B cell (primary cell): ENCODE measurements at regions not wholly inside any gene's neighbourhood (a gene's known extent, or its start where the extent isn't known, plus 50 kb on each side); places are given as distances from the start of the nearest gene placed in this dataset.

Source experiments
- ATAC-seq: fragments of 200-7000 bp; cut with Tn5 transposase; one replicate; pipeline ENCODE4 v1.10.0; 2021; ENCODE audit warnings: low read depth, mild to moderate bottlenecking, moderate number of reproducible peaks, moderate library complexity
- CTCF ChIA-PET: fragments of 350-600 bp; sonication (Branson Sonifier 250); formaldehyde crosslinking; loops from one replicate; lab custom pipeline; 2021; ENCODE audit warnings: antibody characterized with exemption, inconsistent platforms; lab: Charles Lee
- POLR2A ChIA-PET: fragments of 350-600 bp; sonication (Branson Sonifier 250); formaldehyde crosslinking; loops from one replicate; lab custom pipeline; 2021; ENCODE audit warnings: antibody characterized with exemption; lab: Charles Lee
- DNase-seq: peaks from one replicate; pipeline ENCODE4 v3.0.0; 2013
- H2AFZ ChIP-seq: 2 replicates; pipeline ENCODE4 v1.6.1; 2012; ENCODE audit warnings: mild to moderate bottlenecking, low read depth, low read length; ENCODE audit not compliant: insufficient read depth, poor library complexity, severe bottlenecking
- H3K27ac ChIP-seq, 2 donors: 1 replicate in 1 of 2; 2 replicates in 1 of 2; pipeline ENCODE4 v1.5.1; 2012 to 2013; ENCODE audit warnings: low read length in 2 of 2, mild to moderate bottlenecking in 2 of 2, moderate library complexity in 1 of 2
- H3K27me3 ChIP-seq, 4 experiments: fragments of 200-600 bp in 1 of 4; sonication (generic) in 1 of 4; replicated peaks in 1 of 4; 1 replicate in 2 of 4; 2 replicates in 2 of 4; pipeline versions ENCODE4 v1.6.1 to v1.7.0; 2013 to 2016; ENCODE audit warnings: low read length in 3 of 4, mild to moderate bottlenecking in 2 of 4, mixed read lengths in 1 of 4, moderate library complexity in 1 of 4; ENCODE audit not compliant: insufficient read depth in 4 of 4, control insufficient read depth in 3 of 4; ENCODE audit errors: control extremely low read depth in 1 of 4
- H3K36me3 ChIP-seq, 2 experiments: replicated peaks in 1 of 2; 1 replicate in 1 of 2; 2 replicates in 1 of 2; pipeline versions ENCODE4 v1.6.1 to v1.7.1; 2013; ENCODE audit warnings: low read length in 1 of 2; ENCODE audit not compliant: insufficient read depth in 2 of 2, control insufficient read depth in 1 of 2; ENCODE audit errors: control extremely low read depth in 1 of 2, extremely low read depth in 1 of 2
- H3K4me1 ChIP-seq, 2 donors: fragments of 200-600 bp in 1 of 2; sonication (generic) in 1 of 2; 1 replicate in 1 of 2; 2 replicates in 1 of 2; pipeline versions ENCODE4 v1.5.1 to v1.6.1; 2013 to 2017; ENCODE audit warnings: low read length in 2 of 2; ENCODE audit not compliant: control insufficient read depth in 2 of 2, insufficient read depth in 2 of 2
- H3K4me2 ChIP-seq: replicated peaks from 2 replicates; pipeline ENCODE3; 2012; ENCODE audit warnings: mild to moderate bottlenecking, low read depth, low read length; ENCODE audit not compliant: poor library complexity, severe bottlenecking
- H3K4me3 ChIP-seq, 5 experiments: fragments of 200-600 bp in 1 of 5; sonication (generic) in 1 of 5; 1 replicate in 3 of 5; 2 replicates in 2 of 5; pipeline versions ENCODE4 v1.5.1 to v1.7.0; 2011 to 2016; ENCODE audit warnings: low read length in 4 of 5, mild to moderate bottlenecking in 4 of 5, low read depth in 2 of 5, control low read depth in 1 of 5, moderate library complexity in 1 of 5; ENCODE audit not compliant: insufficient read depth in 1 of 5; ENCODE audit errors: control extremely low read depth in 1 of 5, extremely low read depth in 1 of 5
- H3K79me2 ChIP-seq: fragments of 200-600 bp; sonication (generic); one replicate; pipeline ENCODE4 v1.6.0; 2016; ENCODE audit warnings: low read length; ENCODE audit not compliant: control insufficient read depth, insufficient read depth
- H3K9ac ChIP-seq: fragments of 200-600 bp; sonication (generic); 2 replicates; pipeline ENCODE4 v1.6.1; 2017; ENCODE audit warnings: mild to moderate bottlenecking, low read length, moderate library complexity
- H3K9me3 ChIP-seq, 3 donors: one replicate each; pipeline versions ENCODE4 v1.6.1 to v1.7.1; 2013; ENCODE audit warnings: low read length in 2 of 3; ENCODE audit not compliant: control insufficient read depth in 2 of 3, insufficient read depth in 1 of 3; ENCODE audit errors: control extremely low read depth in 1 of 3
- H4K20me1 ChIP-seq: 2 replicates; pipeline ENCODE4 v1.6.0; 2012; ENCODE audit warnings: mild to moderate bottlenecking, low read length; ENCODE audit not compliant: insufficient read depth, control insufficient read depth, poor library complexity, severe bottlenecking
- H3K27ac Mint-ChIP-seq: one replicate; pipeline ENCODE4 v1.8.0; 2021; ENCODE audit warnings: mixed read lengths
- H3K27me3 Mint-ChIP-seq: one replicate; pipeline ENCODE4 v1.8.0; 2021; ENCODE audit warnings: mixed read lengths
- H3K4me1 Mint-ChIP-seq: one replicate; pipeline ENCODE4 v1.8.0; 2021; ENCODE audit warnings: mixed read lengths
- H3K4me3 Mint-ChIP-seq: one replicate; pipeline ENCODE4 v1.8.0; 2021; ENCODE audit warnings: mixed read lengths
- H3K9me3 Mint-ChIP-seq: one replicate; pipeline ENCODE4 v1.8.0; 2022; ENCODE audit warnings: mixed read lengths; ENCODE audit not compliant: insufficient read depth
- CTCF ChIP-seq: fragments of 200-600 bp; IDR thresholded peaks from one replicate; pipeline ENCODE4 v1.8.0; 2022; ENCODE audit warnings: antibody characterized with exemption, mild to moderate bottlenecking
- EZH2 ChIP-seq: IDR thresholded peaks from 2 replicates; pipeline ENCODE4 v1.6.1; 2012; ENCODE audit warnings: borderline replicate concordance, low read depth, mild to moderate bottlenecking, moderate library complexity, low read length; ENCODE audit not compliant: insufficient read depth, poor library complexity, severe bottlenecking
- WGBS: methylation state at CpG from one replicate; pipeline ENCODE4 v1.1.5; 2013; ENCODE audit warnings: missing lambda C conversion rate; ENCODE audit not compliant: insufficient coverage; 5-methylcytosine and 5-hydroxymethylcytosine counted together
- intact Hi-C: fragments of 100-400 bp; cut with micrococcal nuclease; formaldehyde crosslinking; loops from one replicate; pipeline ENCODE4 v1.10.0; 2022

GRCh38 chr2:84283506-84283905, 175.6 kb downstream of the SUCLG1 start:
- H3K9me3 ChIP-seq: no peaks in the 10 kb centered on the region
- no peaks in the 10 kb centered on the region for H4K20me1 ChIP-seq
- H2AFZ ChIP-seq: no peak overlapping the region
- Mint-ChIP-seq H3K27me3 (peaks cover 3% of the 10 kb centered on the region), H3K9me3 (no peaks in the 10 kb centered on the region), H3K27ac (no peak overlapping the region), H3K4me3 (no peak overlapping the region), H3K4me1 (no peaks in the 10 kb centered on the region)
- H3K27me3 ChIP-seq: peaks cover 0 to 1% (median 0%) of the 10 kb centered on the region in 4 experiments
- H3K4me2 ChIP-seq: no peak overlapping the region
- ATAC-seq (no peak), DNase-seq (no peak)
- H3K4me1 ChIP-seq: no peaks in the 10 kb centered on the region
- ChIA-PET POLR2A (no interaction called here), CTCF (no interaction called here)
- WGBS: 50% methylated on average over 3 of the region's 3 CpGs
- no peak overlapping the region for H3K9ac ChIP-seq
- no peaks in the 10 kb centered on the region for H3K79me2 ChIP-seq
- H3K4me3 ChIP-seq: no peak overlapping the region
- intact Hi-C loops: no loop called here
- no peaks in the 10 kb centered on the region for H3K36me3 ChIP-seq
- no peak overlapping the region for H3K27ac ChIP-seq
- no peak for TF ChIP-seq CTCF

- Histone ChIP-seq H4K20me1 (no peaks in the 10 kb centered on the region), H3K27ac (no peak overlapping the region), H3K9ac (no peak overlapping the region), H3K4me3 (no peak overlapping the region), H3K9me3 (no peaks in the 10 kb centered on the region), H3K36me3 (no peaks in the 10 kb centered on the region), H3K79me2 (no peaks in the 10 kb centered on the region), H3K4me1 (no peaks in the 10 kb centered on the region), H3K4me2 (no peak overlapping the region), H2AFZ (no peak overlapping the region), H3K27me3 (peaks cover 0 to 3% (median 0%) of the 10 kb centered on the region in 4 experiments)
- ChIA-PET POLR2A (no interaction called here), CTCF (no interaction called here)
- Mint-ChIP-seq H3K4me3 (no peak overlapping the region), H3K27me3 (peaks cover 2% of the 10 kb centered on the region), H3K27ac (no peak overlapping the region), H3K9me3 (no peaks in the 10 kb centered on the region), H3K4me1 (no peaks in the 10 kb centered on the region)
- no peak for DNase-seq
- TF ChIP-seq EZH2: no peak
- TF ChIP-seq CTCF: no peak
- ATAC-seq: no peak
- WGBS: 92% methylated on average over 3 of the region's 3 CpGs
- intact Hi-C loops: no loop called here
Measured at GRCh38 chr2:84281510-84281909, 177.6 kb downstream of the SUCLG1 start.
